ENCODE measurements at regions not wholly inside any gene's neighbourhood (a gene's known extent, or its start where the extent isn't known, plus 50 kb on each side); places are given as distances from the start of the nearest gene placed in this dataset.

DNA sequence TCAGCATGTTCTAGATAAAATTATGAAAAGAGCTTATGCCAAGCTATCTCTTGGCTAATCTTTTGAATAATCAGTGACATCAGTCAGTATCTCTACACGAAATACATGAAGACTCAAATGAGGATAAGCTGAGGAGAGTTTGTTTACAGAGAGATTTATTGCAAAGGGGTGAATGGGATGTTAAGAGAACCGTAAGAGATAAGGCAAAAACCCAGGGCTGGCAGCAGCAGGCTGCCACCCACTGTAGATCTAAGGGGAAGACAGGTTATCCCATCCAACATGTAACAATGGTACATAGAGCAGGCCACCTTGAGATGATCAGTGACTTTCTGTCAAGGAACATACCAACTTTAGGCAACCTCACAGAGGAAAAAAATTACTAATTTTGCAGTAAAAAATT is 432.1 kb upstream of the NR3C2 start:
- H3K27ac ChIP-seq (ENCODE audit: low read depth, low read length): no peak overlapping the region
- no peaks in the 10 kb centered on the region for H3K9me3 ChIP-seq (ENCODE audit: control insufficient read depth, insufficient read depth, low read depth, low read length)
- H3K27me3 ChIP-seq (ENCODE audit: control insufficient read depth, insufficient read depth, low read length): no peaks in the 10 kb centered on the region

DNA sequence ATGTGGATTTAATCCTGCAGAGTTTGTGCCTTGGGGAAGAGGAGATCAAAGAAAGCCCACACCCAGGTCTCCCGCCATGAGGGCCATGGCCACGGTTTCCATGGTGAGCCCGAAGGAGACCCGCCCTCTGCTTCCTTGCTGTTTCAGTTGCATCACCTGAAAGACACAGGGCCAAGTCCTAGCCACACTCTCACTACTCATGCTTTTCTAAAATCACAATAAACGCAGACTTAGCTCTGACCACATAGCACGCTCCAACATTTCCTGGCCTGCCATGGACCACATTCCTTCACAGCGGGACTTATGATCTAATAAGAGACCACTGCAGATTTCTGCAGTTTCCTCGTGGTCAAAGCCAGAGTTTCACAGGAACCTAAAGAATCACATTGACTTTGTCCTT is 426.0 kb upstream of the NR3C2 start:
- Histone ChIP-seq H3K4me1 (ENCODE audit: control insufficient read depth, insufficient read depth, low read length) (peaks cover 4% of the 10 kb centered on the region), H3K36me3 (ENCODE audit: control insufficient read depth, insufficient read depth, low read length) (no peaks in the 10 kb centered on the region), H3K9ac (ENCODE audit: low read length) (no peak overlapping the region), H3K27me3 (ENCODE audit: control insufficient read depth, insufficient read depth, low read length) (no peaks in the 10 kb centered on the region), H3K9me3 (ENCODE audit: control insufficient read depth, insufficient read depth, low read depth, low read length) (no peaks in the 10 kb centered on the region), H3K4me3 (ENCODE audit: low read depth, low read length) (no peak overlapping the region), H3K27ac (ENCODE audit: low read depth, low read length) (no peak overlapping the region)

More for the DNA sequence above, 432.1 kb upstream of the NR3C2 start:
- Histone ChIP-seq H3K36me3 (ENCODE audit: control insufficient read depth, insufficient read depth, low read length) (no peaks in the 10 kb centered on the region), H3K9ac (ENCODE audit: low read length) (no peak overlapping the region), H3K4me1 (ENCODE audit: control insufficient read depth, insufficient read depth, low read length) (peaks cover 6% of the 10 kb centered on the region), H3K4me3 (ENCODE audit: low read depth, low read length) (no peak overlapping the region)

DNA sequence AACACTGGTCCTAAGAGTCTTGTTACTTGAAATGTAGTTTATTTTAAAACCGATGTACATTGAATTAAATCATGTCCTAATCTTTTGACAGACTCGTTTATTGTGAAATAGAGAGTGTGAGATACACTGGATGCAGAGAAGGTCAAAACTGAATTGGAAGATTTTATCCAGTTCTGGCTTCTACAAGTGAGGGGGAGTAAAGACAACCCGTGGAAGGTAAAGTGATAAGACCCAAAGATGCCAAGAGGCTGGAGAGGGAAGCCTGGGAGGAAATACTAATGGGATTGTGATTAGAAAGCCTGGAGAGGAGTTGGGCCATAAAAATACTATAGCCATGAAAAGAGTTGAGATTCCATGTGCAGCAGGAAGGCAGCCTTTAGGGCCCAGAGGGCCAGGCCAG is 424.5 kb upstream of the NR3C2 start:
- Histone ChIP-seq H3K36me3 (ENCODE audit: control insufficient read depth, insufficient read depth, low read length) (no peaks in the 10 kb centered on the region), H3K9ac (ENCODE audit: low read length) (no peak overlapping the region), H3K27ac (ENCODE audit: low read depth, low read length) (no peak overlapping the region), H3K27me3 (ENCODE audit: control insufficient read depth, insufficient read depth, low read length) (no peaks in the 10 kb centered on the region), H3K9me3 (ENCODE audit: control insufficient read depth, insufficient read depth, low read depth, low read length) (no peaks in the 10 kb centered on the region), H3K4me1 (ENCODE audit: control insufficient read depth, insufficient read depth, low read length) (no peaks in the 10 kb centered on the region), H3K4me3 (ENCODE audit: low read depth, low read length) (no peak overlapping the region)

DNA sequence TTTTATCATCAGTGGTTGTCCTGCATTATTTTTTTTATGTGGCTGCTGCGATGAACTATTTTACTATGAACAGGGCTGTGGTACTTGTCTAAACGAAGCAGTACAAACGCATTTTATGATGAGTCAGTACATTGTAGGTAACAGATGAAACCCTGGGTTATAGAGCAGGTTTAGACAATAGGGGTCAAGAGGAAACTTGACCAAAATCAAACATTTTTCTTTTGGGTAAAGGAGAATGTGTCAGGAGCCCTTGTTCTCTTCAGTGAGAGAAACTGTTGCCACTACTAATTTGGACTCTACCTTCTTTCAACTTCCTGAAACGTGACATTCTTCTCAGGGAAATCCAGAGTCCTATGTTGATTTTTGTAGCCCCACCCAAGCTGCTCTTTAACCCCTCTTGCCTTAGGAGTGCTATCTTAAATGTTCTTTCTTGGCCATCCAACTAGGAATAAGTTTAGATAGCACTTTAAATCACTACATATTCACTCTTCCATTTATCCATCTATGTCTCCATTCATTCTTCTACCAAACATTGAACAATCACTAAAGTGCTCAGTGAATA is 415.8 kb upstream of the NR3C2 start:
- no peaks in the 10 kb centered on the region for H3K4me1 ChIP-seq (ENCODE audit: control insufficient read depth, insufficient read depth, low read length)
- H3K9me3 ChIP-seq (ENCODE audit: control insufficient read depth, insufficient read depth, low read depth, low read length): peaks cover 8% of the 10 kb centered on the region
- H3K36me3 ChIP-seq (ENCODE audit: control insufficient read depth, insufficient read depth, low read length): no peaks in the 10 kb centered on the region
- H3K4me3 ChIP-seq (ENCODE audit: low read depth, low read length): no peak overlapping the region
- no peaks in the 10 kb centered on the region for H3K27me3 ChIP-seq (ENCODE audit: control insufficient read depth, insufficient read depth, low read length)
- no peak overlapping the region for H3K27ac ChIP-seq (ENCODE audit: low read depth, low read length)
- no peak overlapping the region for H3K9ac ChIP-seq (ENCODE audit: low read length)

DNA sequence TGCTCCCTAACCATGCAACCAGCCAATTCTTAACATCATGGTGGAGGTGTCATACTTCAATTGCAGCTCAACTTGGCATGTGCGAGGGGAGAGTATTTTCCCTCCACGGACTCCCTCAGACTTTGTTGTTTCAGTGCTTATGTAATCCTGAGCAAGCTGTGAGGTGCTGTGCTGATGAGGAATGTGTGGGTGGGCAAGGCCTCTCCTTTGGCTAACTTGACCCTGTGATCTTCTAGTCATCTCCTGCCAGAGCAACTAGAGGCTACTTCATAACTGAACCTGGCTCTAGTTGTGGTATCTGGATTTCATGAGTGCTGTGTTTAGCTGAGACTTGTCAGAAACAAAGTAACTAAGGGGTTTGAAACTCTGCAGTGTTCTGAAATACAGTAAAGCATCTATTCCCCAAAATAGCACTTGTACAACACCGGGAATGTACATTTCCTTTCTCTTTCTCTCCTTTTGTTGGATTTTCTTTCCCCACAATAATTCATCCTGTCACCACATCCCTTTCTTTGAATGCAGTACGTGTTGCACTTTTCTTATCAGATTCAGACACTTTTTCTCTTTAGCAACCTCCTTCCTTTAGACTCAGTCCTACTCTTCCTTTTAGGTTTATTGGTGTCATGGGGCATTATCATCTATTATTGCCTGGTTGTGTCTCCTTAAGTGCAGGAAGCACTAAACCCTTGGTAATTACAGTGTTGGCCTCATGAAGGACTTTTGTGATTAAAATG is 415.2 kb upstream of the NR3C2 start:
- Histone ChIP-seq H3K27me3 (ENCODE audit: control insufficient read depth, insufficient read depth, low read length) (no peaks in the 10 kb centered on the region), H3K36me3 (ENCODE audit: control insufficient read depth, insufficient read depth, low read length) (no peaks in the 10 kb centered on the region), H3K4me3 (ENCODE audit: low read depth, low read length) (no peak overlapping the region), H3K27ac (ENCODE audit: low read depth, low read length) (no peak overlapping the region), H3K9me3 (ENCODE audit: control insufficient read depth, insufficient read depth, low read depth, low read length) (peaks cover 8% of the 10 kb centered on the region), H3K9ac (ENCODE audit: low read length) (no peak overlapping the region), H3K4me1 (ENCODE audit: control insufficient read depth, insufficient read depth, low read length) (no peaks in the 10 kb centered on the region)

DNA sequence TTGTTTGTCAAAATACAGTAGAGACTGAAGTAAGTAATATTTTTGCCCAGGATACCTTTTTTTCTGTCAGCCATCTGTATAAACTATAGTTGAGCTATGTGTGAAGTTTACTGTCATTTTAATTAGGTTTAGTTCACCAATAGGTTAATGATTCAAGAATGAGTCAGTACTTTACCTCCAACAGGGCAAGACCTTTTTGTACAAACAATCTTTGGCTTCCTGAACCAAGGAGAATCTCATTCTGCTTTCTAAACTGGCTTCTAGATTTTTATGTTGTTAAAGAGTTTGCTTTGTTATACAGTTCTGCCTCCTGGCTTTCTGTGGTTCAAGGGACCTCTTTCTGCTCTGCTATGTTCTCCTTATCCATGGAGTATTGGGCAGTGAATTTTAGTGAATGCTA is 412.0 kb upstream of the NR3C2 start:
- H3K27me3 ChIP-seq (ENCODE audit: control insufficient read depth, insufficient read depth, low read length): no peaks in the 10 kb centered on the region
- peaks cover 8% of the 10 kb centered on the region for H3K9me3 ChIP-seq (ENCODE audit: control insufficient read depth, insufficient read depth, low read depth, low read length)
- no peaks in the 10 kb centered on the region for H3K4me1 ChIP-seq (ENCODE audit: control insufficient read depth, insufficient read depth, low read length)
- no peak overlapping the region for H3K4me3 ChIP-seq (ENCODE audit: low read depth, low read length)
- no peak overlapping the region for H3K27ac ChIP-seq (ENCODE audit: low read depth, low read length)
- no peak overlapping the region for H3K9ac ChIP-seq (ENCODE audit: low read length)
- no peaks in the 10 kb centered on the region for H3K36me3 ChIP-seq (ENCODE audit: control insufficient read depth, insufficient read depth, low read length)

DNA sequence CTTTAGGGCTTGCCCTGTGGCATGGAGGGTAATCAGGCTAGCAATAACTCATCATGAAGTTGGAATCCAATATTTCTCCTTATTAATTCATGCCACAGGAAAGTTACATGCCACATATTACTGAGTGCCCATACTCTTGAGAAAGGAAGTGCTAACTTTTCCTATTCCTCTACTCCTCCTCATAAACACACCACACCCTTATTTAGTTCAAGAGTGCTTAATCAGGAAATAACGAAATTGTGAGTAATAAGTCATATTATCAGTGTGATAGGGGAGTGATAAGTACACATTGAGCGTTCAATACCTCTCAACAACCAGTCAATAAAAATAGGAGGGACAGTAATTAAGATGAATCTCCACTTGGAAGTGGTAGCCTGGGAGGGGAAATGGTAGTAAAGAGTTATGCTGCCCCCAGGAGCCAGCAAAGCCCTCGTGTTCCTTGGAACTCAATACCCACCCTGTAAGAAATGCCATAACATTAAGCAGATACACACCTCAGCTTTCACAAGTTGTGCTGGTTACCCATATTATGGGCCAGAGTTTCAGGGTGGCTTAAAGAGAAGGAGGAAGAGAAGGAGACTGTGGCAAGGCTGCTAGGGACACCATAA is 410.0 kb upstream of the NR3C2 start:
- no peaks in the 10 kb centered on the region for H3K4me1 ChIP-seq (ENCODE audit: control insufficient read depth, insufficient read depth, low read length)
- H3K27me3 ChIP-seq (ENCODE audit: control insufficient read depth, insufficient read depth, low read length): no peaks in the 10 kb centered on the region
- peaks cover 8% of the 10 kb centered on the region for H3K9me3 ChIP-seq (ENCODE audit: control insufficient read depth, insufficient read depth, low read depth, low read length)
- no peaks in the 10 kb centered on the region for H3K36me3 ChIP-seq (ENCODE audit: control insufficient read depth, insufficient read depth, low read length)
- H3K9ac ChIP-seq (ENCODE audit: low read length): no peak overlapping the region
- no peak overlapping the region for H3K27ac ChIP-seq (ENCODE audit: low read depth, low read length)
- no peak overlapping the region for H3K4me3 ChIP-seq (ENCODE audit: low read depth, low read length)

DNA sequence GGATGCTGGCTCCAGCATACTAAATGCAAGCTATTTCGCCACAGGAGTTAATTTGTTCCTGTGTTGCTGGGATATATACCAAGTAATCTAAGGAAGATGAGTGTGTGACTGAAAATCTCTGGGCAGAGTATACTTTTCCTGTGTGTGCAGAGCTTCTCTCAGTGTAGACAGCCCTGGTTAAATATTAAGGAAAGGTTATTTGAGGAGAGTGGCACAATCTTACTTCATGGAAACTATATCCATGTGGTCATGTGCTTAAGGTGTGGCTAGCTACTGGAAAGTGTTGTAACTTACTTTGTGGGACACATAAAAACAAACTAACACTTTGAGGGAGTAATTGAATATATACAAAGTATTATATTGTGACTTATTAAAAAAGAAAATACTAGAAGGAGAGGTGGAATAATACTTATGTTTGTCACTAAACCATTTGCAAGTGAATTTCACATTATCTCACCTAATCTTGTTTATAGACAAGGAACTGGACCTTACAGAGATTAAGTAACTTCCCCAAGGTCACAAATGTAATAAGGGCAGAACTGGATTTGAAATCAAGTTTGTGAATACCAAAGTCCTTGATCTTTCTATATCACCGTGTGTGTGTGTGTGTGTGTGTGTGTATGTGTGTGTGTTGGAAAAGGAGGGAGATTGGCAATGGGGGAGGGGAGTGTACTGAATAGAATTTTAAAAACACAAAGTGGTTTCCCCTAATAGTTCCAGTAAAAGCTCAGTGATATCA is 408.2 kb upstream of the NR3C2 start:
- H3K9ac ChIP-seq (ENCODE audit: low read length): no peak overlapping the region
- H3K27me3 ChIP-seq (ENCODE audit: control insufficient read depth, insufficient read depth, low read length): no peaks in the 10 kb centered on the region
- no peak overlapping the region for H3K27ac ChIP-seq (ENCODE audit: low read depth, low read length)
- H3K4me3 ChIP-seq (ENCODE audit: low read depth, low read length): no peak overlapping the region
- no peaks in the 10 kb centered on the region; the same call in 1 of the 2 replicates for H3K9me3 ChIP-seq (ENCODE audit: control insufficient read depth, insufficient read depth, low read depth, low read length)
- H3K4me1 ChIP-seq (ENCODE audit: control insufficient read depth, insufficient read depth, low read length): no peaks in the 10 kb centered on the region
- no peaks in the 10 kb centered on the region for H3K36me3 ChIP-seq (ENCODE audit: control insufficient read depth, insufficient read depth, low read length)

DNA sequence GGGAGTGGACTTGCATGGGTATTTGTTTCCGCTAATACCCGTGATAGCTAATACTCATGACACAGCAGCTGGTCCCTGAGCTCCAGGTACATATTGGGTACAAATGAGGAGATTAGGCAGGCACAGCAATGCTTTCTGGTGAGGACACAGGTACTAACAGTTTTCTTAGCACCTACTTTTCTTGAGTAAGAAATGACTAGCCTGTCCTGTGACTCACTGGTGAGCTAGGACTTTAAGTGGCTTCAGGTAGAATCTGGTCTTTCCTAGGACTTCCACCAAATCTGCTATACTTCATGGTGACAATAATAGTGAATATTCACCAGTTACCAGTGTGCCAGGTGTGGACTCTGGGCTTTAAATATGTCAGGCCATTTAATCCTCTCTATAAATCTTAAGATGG is 407.4 kb upstream of the NR3C2 start:
- Histone ChIP-seq H3K27ac (ENCODE audit: low read depth, low read length) (no peak overlapping the region), H3K4me1 (ENCODE audit: control insufficient read depth, insufficient read depth, low read length) (no peaks in the 10 kb centered on the region), H3K9ac (ENCODE audit: low read length) (no peak overlapping the region), H3K9me3 (ENCODE audit: control insufficient read depth, insufficient read depth, low read depth, low read length) (no peaks in the 10 kb centered on the region; the same call in 1 of the 2 replicates), H3K27me3 (ENCODE audit: control insufficient read depth, insufficient read depth, low read length) (no peaks in the 10 kb centered on the region), H3K4me3 (ENCODE audit: low read depth, low read length) (no peak overlapping the region), H3K36me3 (ENCODE audit: control insufficient read depth, insufficient read depth, low read length) (no peaks in the 10 kb centered on the region)

DNA sequence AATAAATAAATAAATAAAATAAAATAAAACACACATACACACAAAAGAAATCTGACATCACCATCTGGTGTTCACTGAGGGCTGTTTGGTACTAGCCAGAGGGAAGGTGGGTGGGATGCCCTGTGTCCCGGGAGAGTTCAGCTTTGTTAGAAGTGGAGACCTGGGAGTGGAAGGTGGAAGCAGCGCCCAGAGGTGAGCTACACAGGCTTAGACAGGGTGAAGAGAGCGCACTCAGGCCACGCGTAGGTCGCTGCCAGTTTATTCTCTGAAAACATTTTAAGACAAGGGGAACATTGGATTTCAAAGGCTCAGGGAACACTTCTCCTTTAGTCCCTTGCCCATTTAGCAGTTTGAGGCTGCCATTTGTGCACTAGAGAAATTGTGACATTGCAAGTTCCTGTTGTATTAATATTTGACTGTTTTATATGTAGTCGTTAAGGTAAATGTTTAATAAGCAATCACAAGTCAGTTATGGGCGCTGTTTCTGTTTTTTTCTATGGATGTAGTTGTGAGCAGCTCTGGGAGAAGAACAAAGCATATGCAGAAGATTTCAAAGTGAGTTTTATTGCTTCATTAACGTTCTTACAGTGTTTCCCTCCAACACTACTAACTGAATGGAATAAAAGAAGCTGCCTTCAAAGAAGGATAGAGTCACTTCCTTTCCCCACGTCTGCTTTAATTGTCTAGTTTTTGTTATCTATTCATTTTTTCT is 405.5 kb upstream of the NR3C2 start:
- Histone ChIP-seq H3K36me3 (ENCODE audit: control insufficient read depth, insufficient read depth, low read length) (no peaks in the 10 kb centered on the region), H3K4me3 (ENCODE audit: low read depth, low read length) (no peak overlapping the region), H3K9me3 (ENCODE audit: control insufficient read depth, insufficient read depth, low read depth, low read length) (no peaks in the 10 kb centered on the region), H3K9ac (ENCODE audit: low read length) (no peak overlapping the region), H3K27ac (ENCODE audit: low read depth, low read length) (no peak overlapping the region), H3K4me1 (ENCODE audit: control insufficient read depth, insufficient read depth, low read length) (peaks cover under 1% of the 10 kb centered on the region; the same call in 1 of the 2 replicates), H3K27me3 (ENCODE audit: control insufficient read depth, insufficient read depth, low read length) (no peaks in the 10 kb centered on the region)

Data from HUES6 (cell line).